ENCODE measurements at regions not wholly inside any gene's neighbourhood (a gene's known extent, or its start where the extent isn't known, plus 50 kb on each side); places are given as distances from the start of the nearest gene placed in this dataset.

- H3K27me3 ChIP-seq (ENCODE audit: control insufficient read depth, insufficient read depth, low read length) = no peaks in the 10 kb centered on the region
- no peaks in the 10 kb centered on the region for H3K36me3 ChIP-seq (ENCODE audit: control insufficient read depth, insufficient read depth, low read length)
- no peak for TF ChIP-seq CTCF (IDR thresholded peaks at IDR 0.05; ENCODE audit: insufficient read depth, low read length, poor library complexity, severe bottlenecking)
- no peak overlapping the region for H3K4me3 ChIP-seq (ENCODE audit: low read depth, low read length)
- no peak for DNase-seq (ENCODE audit: low read depth)
These were observed 296.0 kb upstream of the COL8A1 start for GRCh38 chr3:99342383-99342782.

GRCh38 chr3:99339222-99339621 lies 299.2 kb upstream of the COL8A1 start:
- no peak for TF ChIP-seq CTCF (IDR thresholded peaks at IDR 0.05; ENCODE audit: insufficient read depth, low read length, poor library complexity, severe bottlenecking)
- H3K27me3 ChIP-seq (ENCODE audit: control insufficient read depth, insufficient read depth, low read length) = no peaks in the 10 kb centered on the region
- H3K4me3 ChIP-seq (ENCODE audit: low read depth, low read length) = no peak overlapping the region
- no peaks in the 10 kb centered on the region for H3K36me3 ChIP-seq (ENCODE audit: control insufficient read depth, insufficient read depth, low read length)
- no peak for DNase-seq (ENCODE audit: low read depth)

- no peak for DNase-seq (ENCODE audit: low read depth)
- H3K27me3 ChIP-seq (ENCODE audit: control insufficient read depth, insufficient read depth, low read length) = no peaks in the 10 kb centered on the region
- no peak for TF ChIP-seq CTCF (IDR thresholded peaks at IDR 0.05; ENCODE audit: insufficient read depth, low read length, poor library complexity, severe bottlenecking)
- no peak overlapping the region for H3K4me3 ChIP-seq (ENCODE audit: low read depth, low read length)
- H3K36me3 ChIP-seq (ENCODE audit: control insufficient read depth, insufficient read depth, low read length) = no peaks in the 10 kb centered on the region
These were observed 305.7 kb upstream of the COL8A1 start for GRCh38 chr3:99332718-99333117.

- H3K4me3 ChIP-seq (ENCODE audit: low read depth, low read length) = no peak overlapping the region
- H3K27me3 ChIP-seq (ENCODE audit: control insufficient read depth, insufficient read depth, low read length) = no peaks in the 10 kb centered on the region
- no peaks in the 10 kb centered on the region for H3K36me3 ChIP-seq (ENCODE audit: control insufficient read depth, insufficient read depth, low read length)
- no peak for DNase-seq (ENCODE audit: low read depth)
- TF ChIP-seq CTCF (IDR thresholded peaks at IDR 0.05; ENCODE audit: insufficient read depth, low read length, poor library complexity, severe bottlenecking) = no peak
These were observed 306.1 kb upstream of the COL8A1 start for GRCh38 chr3:99332276-99332675.

- Histone ChIP-seq H3K36me3 (ENCODE audit: control insufficient read depth, insufficient read depth, low read length) (no peaks in the 10 kb centered on the region), H3K27me3 (ENCODE audit: control insufficient read depth, insufficient read depth, low read length) (no peaks in the 10 kb centered on the region), H3K4me3 (ENCODE audit: low read depth, low read length) (no peak overlapping the region)
- no peak for TF ChIP-seq CTCF (IDR thresholded peaks at IDR 0.05; ENCODE audit: insufficient read depth, low read length, poor library complexity, severe bottlenecking)
- DNase-seq (ENCODE audit: low read depth) = no peak
These were observed 307.4 kb upstream of the COL8A1 start for GRCh38 chr3:99330924-99331532.

GRCh38 chr3:99330281-99330680 lies 308.1 kb upstream of the COL8A1 start:
- DNase-seq (ENCODE audit: low read depth) = no peak
- H3K27me3 ChIP-seq (ENCODE audit: control insufficient read depth, insufficient read depth, low read length) = no peaks in the 10 kb centered on the region
- no peak for TF ChIP-seq CTCF (IDR thresholded peaks at IDR 0.05; ENCODE audit: insufficient read depth, low read length, poor library complexity, severe bottlenecking)
- H3K36me3 ChIP-seq (ENCODE audit: control insufficient read depth, insufficient read depth, low read length) = no peaks in the 10 kb centered on the region
- H3K4me3 ChIP-seq (ENCODE audit: low read depth, low read length) = no peak overlapping the region

Measured in kidney epithelial cell (primary cell).